GM06990 (cell line): ENCODE measurements at regions not wholly inside any gene's neighbourhood (a gene's known extent, or its start where the extent isn't known, plus 50 kb on each side); places are given as distances from the start of the nearest gene placed in this dataset.

ENCODE experiments used
- DNase-seq: peaks from one replicate; pipeline ENCODE4 v3.0.0-alpha.2; 2011; ENCODE audit not compliant: insufficient read length; ENCODE audit errors: extremely low read depth
- H3K27me3 ChIP-seq: replicated peaks from 2 replicates; pipeline ENCODE4 v1.6.0; 2011; ENCODE audit warnings: low read length; ENCODE audit not compliant: control insufficient read depth, insufficient read depth
- H3K36me3 ChIP-seq: 2 replicates; pipeline ENCODE4 v1.5.1; 2011; ENCODE audit warnings: low read length; ENCODE audit not compliant: control insufficient read depth, insufficient read depth
- H3K4me3 ChIP-seq: replicated peaks from 2 replicates; pipeline ENCODE4 v1.5.1; 2011; ENCODE audit warnings: low read depth, mild to moderate bottlenecking, control low read depth, low read length
- TF ChIP-seq, protein P1 (sequence below): IDR thresholded peaks from 2 replicates; pipeline ENCODE4 v1.5.1; 2011; ENCODE audit warnings: low read length, control low read depth, mild to moderate bottlenecking, inconsistent platforms; ENCODE audit not compliant: insufficient read depth, poor library complexity, severe bottlenecking

DNA sequence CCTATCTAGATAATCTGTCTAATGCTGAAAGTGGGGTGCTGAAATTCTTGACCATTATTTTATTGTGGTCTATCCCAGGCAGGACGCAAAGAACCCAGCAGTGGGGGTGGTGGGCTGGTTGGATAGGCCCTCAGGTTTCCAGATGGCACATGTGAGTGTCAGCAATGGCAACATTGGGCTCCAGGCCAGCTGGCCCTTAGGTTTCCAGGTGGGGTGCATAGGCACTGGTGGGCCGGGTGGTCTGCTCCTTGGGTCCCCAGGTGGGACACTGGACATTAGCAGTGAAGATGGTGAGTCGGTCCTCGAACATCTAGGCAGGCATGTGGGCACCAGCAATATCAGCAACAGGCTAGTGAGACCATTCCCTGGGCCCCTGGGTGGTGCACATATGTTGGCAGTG lies 680.3 kb upstream of the ACVR2A start:
- TF ChIP-seq, protein P1, sequence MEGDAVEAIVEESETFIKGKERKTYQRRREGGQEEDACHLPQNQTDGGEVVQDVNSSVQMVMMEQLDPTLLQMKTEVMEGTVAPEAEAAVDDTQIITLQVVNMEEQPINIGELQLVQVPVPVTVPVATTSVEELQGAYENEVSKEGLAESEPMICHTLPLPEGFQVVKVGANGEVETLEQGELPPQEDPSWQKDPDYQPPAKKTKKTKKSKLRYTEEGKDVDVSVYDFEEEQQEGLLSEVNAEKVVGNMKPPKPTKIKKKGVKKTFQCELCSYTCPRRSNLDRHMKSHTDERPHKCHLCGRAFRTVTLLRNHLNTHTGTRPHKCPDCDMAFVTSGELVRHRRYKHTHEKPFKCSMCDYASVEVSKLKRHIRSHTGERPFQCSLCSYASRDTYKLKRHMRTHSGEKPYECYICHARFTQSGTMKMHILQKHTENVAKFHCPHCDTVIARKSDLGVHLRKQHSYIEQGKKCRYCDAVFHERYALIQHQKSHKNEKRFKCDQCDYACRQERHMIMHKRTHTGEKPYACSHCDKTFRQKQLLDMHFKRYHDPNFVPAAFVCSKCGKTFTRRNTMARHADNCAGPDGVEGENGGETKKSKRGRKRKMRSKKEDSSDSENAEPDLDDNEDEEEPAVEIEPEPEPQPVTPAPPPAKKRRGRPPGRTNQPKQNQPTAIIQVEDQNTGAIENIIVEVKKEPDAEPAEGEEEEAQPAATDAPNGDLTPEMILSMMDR: no peak

DNA sequence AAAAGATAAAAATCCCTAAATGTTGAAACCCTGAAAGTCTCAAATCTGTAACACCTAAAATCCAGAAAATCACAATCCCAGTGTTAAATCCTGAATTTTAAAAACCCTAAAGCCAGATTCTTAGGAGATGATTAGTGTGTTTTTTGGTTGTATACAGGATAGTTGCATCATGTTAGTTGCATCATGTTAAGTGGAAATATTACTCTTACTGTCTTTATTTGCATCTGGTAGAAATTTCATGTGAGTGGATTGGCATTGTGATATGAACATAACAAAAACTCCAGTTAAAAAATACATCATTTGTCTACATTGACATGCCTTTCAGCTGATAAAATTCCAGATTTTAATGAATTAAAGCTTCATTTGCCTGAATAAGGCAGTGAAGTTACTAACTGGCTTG lies 683.1 kb upstream of the ACVR2A start:
- TF ChIP-seq, protein P1: no peak
- no peaks in the 10 kb centered on the region for H3K36me3 ChIP-seq
- no peak overlapping the region for H3K4me3 ChIP-seq
- no peaks in the 10 kb centered on the region for H3K27me3 ChIP-seq
- DNase-seq: no peak

More for the DNA sequence above, 680.3 kb upstream of the ACVR2A start:
- H3K36me3 ChIP-seq: no peaks in the 10 kb centered on the region
- no peak for DNase-seq
- H3K27me3 ChIP-seq: no peaks in the 10 kb centered on the region
- H3K4me3 ChIP-seq: no peak overlapping the region

DNA sequence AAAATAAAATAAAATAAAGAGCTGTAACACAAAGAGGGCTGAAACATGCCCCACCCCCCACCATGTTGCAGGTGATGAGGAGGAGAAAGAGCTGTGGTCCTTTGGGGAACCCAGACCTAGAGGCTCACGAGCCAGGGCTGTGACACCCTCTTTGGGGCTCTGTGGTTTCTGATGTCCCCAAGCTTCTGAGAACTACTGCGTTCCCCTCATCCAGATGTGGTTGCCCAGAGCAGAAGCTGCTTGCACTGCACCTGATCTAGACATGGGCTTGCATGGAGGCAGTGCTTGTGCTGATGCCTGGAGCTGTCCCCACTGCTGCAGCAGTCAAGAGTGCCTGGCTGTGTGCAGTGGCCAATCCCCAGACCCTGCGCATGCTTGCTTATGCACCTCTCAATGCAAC lies 687.9 kb upstream of the ACVR2A start:
- TF ChIP-seq, protein P1: no peak
- no peaks in the 10 kb centered on the region for H3K36me3 ChIP-seq
- DNase-seq: no peak
- no peaks in the 10 kb centered on the region for H3K27me3 ChIP-seq
- H3K4me3 ChIP-seq: no peak overlapping the region

DNA sequence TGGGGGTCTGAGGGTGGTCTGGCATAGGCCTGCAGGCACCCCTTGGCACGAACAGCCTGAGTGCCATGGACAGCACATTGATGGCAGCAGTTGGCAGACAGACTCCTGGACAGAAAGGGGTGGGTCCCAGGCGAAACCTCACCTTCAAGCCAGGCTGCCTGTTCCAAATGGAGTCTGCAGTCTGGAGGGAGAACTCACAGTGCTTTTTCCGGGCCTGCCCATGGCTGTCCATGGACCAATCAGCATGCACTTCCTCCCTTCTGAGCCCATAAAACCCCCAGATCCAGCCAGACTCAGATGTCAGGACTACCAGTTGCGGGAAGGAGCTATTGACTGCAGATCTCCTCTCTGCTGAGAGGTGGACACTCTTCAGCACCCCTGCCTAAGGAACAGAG lies 694.6 kb upstream of the ACVR2A start:
- no peaks in the 10 kb centered on the region for H3K27me3 ChIP-seq
- no peak for DNase-seq
- H3K36me3 ChIP-seq: no peaks in the 10 kb centered on the region
- TF ChIP-seq, protein P1: no peak
- no peak overlapping the region for H3K4me3 ChIP-seq

DNA sequence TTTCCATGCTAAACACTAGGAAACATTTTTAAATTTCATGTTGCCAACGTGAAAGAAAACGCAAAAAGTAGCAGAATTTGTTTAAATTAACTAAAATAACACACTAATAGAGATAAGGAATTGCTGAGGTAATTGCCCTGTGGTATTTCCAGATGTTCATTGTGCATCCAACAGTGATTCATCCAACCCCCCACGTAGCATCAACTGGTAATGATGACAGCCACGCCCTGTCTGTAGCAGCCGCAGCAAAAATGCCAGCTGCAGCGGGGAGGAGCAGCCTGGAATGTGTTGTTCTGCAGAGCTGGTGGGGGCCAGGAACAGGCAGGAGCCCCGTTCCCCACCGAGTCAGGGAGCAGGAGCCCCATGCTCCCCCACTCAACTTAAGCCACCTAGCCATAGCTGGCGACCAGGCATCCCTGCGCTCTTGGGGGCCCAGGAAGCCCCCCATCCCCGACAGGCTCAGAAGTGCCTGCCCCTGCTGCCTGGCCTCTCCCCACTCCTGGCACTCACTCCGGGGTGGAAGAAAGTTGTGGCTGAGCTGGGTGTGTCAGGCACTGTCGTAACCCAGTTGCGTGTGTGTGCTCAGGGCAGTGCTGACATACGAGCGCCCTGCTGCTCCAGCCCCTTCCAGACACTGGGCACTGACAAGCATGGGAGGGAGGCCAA lies 695.1 kb upstream of the ACVR2A start:
- Histone ChIP-seq H3K36me3 (no peaks in the 10 kb centered on the region), H3K27me3 (no peaks in the 10 kb centered on the region), H3K4me3 (no peak overlapping the region)
- DNase-seq: no peak
- TF ChIP-seq, protein P1: no peak

DNA sequence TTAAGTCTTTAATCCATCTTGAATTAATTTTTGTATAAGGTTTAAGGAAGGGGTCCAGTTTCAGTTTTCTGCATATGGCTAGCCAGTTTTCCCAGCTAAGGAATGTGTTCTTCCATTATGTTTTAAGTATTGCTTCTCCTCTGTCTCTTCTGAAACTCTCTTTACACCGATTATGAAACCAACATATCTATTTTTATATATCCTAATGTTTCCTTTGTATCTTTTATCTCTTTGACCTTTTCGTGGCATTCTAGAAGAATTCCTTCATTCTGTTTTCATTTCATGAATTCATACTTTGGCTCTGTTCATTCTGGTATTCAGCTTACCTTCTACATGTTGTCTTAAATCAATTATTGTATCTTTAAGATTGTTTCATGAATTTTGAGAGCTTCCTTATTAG lies 697.0 kb upstream of the ACVR2A start:
- H3K36me3 ChIP-seq: no peaks in the 10 kb centered on the region
- no peaks in the 10 kb centered on the region for H3K27me3 ChIP-seq
- TF ChIP-seq, protein P1: no peak
- no peak for DNase-seq
- H3K4me3 ChIP-seq: no peak overlapping the region
